HG03103 (cell line): ENCODE measurements at regions not wholly inside any gene's neighbourhood (a gene's known extent, or its start where the extent isn't known, plus 50 kb on each side); places are given as distances from the start of the nearest gene placed in this dataset.
"Not testable (repeated sequence)": the region's sequence is repeated elsewhere in the genome, so short reads cannot be mapped to it uniquely, and the experiment has no call there.

Experiments
- ATAC-seq: cut with Tn5 transposase; IDR thresholded peaks from one replicate; pipeline ENCODE4 v1.9.1; 2021; ENCODE audit warnings: low read depth; ENCODE audit not compliant: unreplicated experiment

DNA sequence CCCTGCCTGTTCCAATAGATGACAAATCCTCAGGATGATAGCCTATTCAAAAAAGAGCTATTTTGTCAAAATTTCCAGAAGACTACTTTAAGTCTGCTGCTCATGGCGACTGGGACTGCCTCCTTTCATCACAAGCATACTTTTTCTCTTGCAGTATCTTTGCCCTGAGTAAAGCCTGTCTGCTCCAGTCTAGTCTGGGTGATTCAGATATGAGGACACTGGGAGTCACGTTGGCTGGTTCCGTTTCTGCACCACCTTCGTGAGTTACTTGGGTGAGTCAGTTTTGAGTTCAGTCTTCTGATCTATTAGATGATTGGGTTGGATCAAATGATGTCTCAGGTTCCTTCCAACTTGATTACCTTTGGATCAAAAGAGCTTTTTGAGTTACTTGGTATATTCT is 301.3 kb upstream of the STXBP6 start:
- ATAC-seq = no peak

DNA sequence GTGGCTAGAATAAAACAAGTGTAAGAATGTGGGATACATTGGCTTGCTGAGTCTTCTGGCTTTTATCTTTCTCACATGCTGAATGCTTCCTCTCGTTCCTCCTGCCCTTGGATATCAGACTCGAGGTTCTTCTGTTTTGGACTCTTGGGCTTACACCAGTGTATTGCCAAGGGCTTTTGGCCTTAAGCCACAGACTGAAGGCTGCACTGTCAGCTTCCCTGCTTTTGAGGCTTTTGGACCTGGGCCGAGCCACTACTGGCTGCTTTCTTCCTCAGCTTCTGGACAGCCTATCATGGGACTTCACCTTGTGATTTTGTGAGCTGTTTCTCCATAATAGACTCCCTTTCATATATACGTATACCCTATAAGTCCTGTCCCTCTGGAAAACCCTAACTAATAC is 300.9 kb upstream of the STXBP6 start:
- no peak for ATAC-seq

DNA sequence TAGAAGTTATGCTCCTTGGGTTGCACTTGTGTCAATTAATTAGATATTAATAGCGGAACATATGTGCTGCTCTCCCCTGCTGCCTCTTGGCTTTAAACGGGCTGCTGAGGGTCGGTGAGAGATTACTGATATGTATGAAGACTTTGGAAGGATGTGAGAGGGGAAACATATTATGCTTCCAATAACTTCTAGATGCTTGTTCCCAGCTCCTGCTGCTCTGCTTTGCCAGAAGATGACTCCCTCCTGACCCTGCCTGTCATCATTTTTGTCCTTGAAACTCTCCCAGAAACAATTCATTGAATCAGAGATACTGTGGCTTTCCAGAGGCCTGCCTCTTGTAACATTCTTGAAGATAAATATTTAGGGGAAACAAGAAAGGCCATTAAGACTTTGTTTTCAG is 300.1 kb upstream of the STXBP6 start:
- ATAC-seq = no peak

DNA sequence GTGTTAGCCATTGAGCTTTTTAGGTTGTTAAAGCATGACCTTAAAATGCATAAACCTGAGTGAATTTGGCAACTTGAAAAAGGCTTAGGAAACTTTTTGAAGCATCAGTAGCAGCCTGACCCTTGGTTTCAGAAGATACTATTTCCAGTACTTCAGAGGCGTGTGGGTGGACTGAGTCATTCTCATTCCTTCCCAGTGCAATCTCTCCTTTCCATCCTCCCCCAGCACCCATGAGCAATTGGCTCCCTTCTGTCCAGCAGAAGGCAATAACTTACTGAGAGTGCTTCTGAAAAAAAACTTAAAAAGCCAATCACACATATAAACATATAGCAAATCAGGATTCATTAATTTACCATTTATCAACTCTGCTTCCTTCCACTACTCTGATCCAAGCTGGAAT is 299.3 kb upstream of the STXBP6 start:
- ATAC-seq = no peak

DNA sequence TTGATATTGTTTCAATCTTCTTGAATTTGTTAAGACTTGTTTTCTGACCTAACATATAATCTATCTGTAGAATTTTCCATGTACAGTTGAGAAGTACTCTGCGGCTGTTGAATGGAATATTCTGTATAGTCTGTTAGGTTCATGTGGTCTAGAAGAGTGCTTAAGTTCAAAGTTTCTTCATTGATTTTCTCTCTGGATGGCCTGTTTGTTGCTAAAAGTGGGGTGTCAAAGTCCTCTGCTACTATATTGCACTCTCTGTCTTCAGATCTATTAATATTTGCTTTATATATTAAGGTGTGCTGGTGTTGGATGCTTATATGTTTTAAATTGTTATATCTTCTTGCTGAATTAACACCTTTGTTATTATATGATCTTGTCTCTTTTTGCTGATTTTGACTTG is 290.9 kb upstream of the STXBP6 start:
- ATAC-seq = no peak

DNA sequence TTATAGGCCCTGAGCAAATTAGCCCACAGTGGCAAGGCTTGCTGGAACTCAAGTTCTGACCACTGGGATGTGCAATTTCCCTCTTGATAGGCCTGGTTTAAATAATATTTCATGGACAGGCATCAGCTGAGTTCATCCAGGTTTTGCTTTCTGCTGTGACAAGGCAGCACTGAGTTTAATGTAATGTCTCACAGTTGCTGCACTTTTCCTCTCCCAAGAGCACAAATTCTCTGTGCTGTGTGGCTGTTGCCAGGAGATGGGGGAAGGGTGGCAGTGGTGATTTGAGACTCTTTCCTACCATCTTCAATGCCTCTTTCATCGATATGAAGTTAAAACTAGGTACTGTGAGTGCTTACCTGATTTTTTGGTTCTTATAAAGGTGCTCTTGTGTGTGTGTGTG is 272.8 kb upstream of the STXBP6 start:
- no peak for ATAC-seq

DNA sequence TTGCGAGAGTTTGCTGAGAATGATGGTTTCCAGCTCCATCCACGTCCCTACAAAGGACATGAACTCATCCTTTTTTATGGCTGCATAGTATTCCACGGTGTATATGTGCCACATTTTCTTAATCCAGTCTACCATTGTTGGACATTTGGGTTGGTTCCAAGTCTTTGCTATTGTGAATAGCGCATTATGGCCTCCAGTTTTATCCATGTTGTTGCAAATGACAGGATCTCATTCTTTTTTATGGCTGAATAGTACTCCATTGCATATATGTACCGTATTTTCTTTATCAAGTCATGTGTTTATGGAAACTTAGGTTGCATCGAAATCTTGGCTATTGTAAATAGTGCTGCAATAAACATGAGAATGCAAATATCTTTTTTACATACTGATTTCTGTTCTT is 266.1 kb upstream of the STXBP6 start:
- not testable (repeated sequence) for ATAC-seq

DNA sequence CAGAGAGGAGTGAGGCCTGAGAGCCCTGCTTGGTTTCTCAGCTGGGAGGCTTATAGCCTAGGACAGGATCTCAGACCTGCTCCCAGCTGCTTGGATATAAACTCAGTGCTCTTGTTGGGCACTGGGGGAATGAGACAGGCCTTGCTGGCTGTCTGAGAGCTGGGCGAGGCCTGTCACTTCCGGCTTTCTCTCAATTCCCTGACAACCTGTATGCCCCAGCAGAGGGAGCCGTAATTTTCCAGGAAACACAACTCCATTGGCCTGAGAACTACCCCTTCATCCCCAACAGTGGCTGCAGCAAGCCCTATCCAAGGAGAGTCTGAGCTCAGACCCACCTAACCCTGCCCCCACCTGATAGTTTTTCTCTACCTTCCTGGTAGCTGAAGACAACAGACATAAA is 258.3 kb upstream of the STXBP6 start:
- ATAC-seq = no peak

DNA sequence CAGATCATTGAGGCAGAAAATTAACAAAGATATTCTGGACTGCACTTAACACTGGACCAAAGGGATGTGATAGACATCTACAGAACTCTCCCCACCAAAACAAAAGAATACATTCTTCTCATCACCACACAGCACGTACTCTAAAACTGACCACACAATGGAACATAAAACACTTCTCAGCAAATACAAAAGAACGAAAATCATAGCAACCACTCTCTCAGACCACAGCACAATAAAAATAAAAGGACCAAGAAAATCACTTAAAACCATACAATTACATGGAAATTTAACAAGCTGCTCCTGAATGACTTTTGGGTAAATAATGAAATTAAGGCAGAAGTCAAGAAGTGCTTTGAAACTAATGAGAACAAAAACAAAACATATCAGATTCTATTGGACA is 254.0 kb upstream of the STXBP6 start:
- no peak for ATAC-seq

DNA sequence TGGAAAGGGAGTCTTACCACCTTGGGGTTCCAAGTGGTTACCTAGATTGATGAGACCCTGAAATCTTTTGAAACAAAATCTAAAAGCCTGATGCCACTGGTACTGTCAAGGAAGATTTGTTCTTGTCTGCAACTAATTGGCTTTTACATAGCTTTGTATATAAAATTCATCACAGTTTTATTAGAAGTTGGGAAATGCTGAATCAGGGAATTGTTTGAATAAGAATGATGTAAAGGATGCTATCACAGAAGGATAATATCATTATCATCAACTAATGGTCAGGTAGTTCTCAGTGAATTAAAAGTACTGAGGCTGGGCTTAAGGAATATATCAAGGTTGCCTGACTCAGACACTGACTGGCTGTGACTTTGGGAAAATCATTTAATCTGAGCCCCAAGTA is 248.3 kb upstream of the STXBP6 start:
- ATAC-seq = no peak

DNA sequence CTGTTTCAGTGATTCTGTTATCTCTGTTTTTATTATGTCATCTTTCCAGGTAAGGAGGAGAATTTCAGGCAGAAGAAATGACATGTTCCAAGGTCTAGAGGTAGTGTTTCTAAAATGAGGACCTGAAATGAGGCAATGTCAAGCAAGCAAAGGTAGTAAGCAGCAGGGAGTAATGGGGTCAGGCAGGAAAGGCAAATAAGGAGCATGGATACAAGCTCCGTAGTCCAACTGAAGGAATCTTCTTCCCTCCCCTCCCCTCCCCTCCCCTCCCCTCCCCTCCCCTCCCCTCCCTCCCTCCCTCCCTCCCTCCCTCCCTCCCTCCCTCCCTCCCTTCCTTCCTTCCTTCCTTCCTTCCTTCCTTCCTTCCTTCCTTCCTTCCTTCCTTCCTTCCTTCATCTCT is 240.2 kb upstream of the STXBP6 start:
- not testable (repeated sequence) for ATAC-seq

DNA sequence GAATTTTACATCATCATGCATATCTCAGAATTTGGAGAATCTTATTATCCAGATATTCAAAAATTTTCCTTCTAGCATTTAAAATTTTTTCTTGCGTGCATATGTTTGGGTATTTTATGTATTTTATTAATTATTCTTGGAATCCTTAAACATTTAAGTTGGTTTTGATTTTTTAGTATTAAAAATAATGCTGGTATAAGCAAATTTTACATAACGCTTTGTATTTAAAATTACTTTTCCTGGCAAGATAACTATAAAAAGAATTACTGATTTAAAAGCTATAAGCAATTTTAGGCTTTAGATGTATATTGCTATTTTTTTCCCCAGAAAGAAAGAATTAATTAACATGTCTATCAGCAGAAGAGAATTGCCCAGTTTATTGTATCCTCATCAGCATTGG is 224.6 kb upstream of the STXBP6 start:
- no peak for ATAC-seq

DNA sequence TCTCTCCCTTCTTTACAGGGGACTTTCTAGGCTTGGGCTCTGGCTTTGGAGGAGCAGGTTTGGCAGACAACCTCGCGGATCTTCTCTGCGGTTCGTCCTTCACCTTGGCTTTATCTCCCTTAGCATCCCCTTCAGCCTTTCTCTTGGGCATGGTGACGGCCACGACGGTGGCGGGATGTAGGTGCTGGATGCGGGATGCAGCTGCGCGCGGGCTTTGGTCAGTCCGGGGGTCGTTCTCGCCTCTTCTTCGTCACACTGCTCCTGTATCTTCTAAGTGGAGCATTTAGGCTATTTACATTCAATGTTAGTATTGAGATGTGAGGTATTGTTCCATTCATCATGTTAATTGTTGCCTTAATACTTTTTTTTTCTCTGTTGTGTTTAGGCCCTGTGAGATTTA is 217.2 kb upstream of the STXBP6 start:
- ATAC-seq = no peak

DNA sequence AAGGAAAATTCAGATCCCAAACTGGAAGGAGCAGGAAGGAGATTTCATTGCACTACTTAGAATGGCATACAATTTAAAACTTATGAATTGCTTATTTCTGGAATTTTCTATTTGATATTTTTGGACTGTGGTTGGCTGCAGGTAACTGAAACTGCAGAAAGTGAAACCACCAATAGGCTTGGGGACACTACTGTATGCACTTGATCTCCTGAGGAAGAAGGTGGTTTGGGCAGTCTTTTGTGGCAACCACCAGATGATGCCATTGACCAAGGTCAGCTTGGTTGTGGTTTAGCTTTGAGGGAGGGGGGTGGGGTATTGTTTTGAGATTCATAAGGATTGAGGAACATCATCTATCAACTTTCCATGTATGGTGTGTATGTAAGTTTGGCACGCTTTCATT is 209.5 kb upstream of the STXBP6 start:
- no peak for ATAC-seq

DNA sequence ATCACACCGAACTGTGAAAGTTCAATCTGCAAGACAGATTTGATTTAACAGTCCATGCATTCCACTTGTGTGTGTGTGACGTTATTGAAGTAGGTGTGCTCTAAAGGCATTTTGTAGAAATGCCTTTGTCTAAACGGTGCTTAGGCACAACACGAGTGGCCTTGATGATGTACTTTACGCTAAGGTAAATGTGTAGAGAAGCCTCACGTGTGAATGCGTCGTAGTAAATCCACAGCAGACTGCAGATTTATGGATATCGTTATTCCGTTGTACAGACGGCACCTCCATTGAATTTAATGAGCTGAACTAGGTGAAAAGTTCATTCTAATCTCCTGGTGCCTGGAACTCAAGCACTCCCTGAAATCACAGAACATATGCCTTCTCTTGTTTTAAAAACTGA is 202.8 kb upstream of the STXBP6 start:
- ATAC-seq = no peak

DNA sequence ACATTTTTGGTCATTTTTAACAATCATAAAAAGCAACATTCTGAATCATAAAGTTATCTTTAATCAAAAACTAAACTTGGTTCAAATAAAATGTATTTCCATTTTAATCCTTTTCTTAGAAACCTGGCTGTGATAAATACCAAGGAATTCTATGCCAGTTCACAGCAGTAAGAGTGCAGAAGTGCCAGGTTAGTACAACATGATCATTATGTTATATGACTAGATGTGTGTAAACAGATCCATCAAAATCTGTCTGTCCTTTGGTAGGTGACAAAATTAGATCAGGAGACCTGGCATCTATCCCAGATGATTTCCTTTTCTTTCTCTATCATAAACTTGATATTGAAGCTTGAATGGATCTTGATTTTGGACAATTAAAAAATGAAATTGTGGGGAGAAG is 200.6 kb upstream of the STXBP6 start:
- no peak for ATAC-seq

DNA sequence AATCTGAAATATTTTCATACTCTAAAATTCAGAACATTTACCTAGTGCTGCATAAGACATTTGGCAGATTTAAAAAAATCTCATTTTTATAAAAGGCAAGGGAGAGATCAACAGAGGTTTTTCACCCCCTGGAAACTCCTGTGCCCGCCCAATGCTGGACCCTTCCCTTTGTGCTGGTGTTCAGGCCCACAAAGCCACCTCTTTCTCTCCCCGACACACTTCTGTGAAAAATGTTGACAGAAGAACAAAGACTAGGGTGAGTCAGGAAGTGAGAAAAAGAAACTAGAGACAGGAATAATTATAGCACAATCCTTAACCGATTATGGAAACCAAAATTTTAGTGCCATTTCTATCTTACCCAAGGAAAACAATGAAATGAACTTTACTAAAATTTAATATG is 197.7 kb upstream of the STXBP6 start:
- no peak for ATAC-seq

DNA sequence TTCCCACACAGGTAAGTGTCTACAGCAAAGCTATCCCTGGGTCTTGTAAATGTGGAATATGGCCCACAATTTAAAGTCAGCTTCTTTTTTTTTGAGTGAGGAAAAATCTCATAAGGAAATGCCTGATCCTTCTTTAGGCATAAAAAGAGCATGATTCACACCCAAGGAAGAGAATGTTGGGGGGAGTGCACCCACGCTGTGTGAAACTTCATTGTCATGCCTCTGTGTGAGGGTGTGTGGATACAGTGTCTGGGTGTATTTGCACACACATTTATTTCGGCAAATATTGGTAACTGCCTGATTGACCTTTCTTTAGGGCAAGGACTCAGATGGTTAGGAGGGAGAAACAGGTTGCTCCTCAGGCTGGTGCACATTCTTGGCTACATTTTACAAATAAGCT is 196.8 kb upstream of the STXBP6 start:
- no peak for ATAC-seq

DNA sequence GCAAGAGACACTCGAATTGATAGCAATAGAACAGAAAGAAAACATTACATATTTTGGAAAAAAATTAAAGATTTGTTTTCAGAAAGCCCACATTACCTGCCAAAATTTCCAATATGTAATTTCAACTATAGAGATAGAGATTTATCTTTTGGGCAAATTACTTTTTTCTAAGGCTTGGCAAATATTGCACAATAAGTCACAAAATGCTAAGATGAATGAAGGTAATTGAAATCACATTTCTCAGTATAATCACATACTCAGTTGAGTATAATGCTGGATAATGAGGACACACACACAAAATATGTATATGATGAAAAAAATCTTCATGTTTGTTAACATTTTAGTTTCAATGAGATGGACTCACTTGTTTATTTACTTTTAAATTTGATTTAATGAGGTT is 189.2 kb upstream of the STXBP6 start:
- no peak for ATAC-seq

DNA sequence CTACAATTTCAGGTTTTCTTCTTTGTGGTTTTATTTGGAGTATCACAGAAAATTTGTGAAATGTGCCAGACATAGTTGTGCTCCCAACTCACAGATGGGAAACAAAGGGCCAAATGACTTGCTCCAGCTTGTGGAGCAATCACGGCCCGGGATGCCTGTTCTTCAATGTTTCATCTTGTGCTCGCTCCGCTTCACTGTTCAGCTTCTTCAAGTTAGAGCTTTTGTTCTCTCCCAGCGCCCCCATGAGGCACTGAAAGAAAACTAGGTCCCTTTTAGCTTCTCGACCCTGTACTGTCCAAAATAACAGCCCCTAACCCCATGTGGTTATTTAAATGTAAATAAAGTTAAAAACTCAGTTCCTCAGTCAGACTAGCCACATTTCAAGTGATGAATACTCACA is 187.9 kb upstream of the STXBP6 start:
- no peak for ATAC-seq

DNA sequence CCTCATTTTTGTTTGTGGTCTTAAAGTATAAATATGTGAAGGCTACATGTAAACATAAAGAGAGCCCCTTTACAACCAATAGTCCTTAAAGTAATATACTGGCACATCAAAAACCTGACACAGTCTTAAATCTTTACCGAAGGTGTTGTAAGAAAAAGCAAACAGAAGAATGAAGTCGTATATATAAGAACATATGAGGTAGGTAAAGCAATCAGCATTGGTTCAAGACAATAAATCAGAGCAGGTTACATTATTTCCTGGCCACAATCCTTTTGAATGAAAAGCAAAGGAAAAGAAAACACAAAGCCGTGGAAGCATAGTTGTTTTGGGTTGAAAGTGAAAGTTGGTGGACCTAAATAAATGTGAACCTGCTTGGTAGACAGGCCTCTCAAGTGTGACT is 183.7 kb upstream of the STXBP6 start:
- no peak for ATAC-seq

DNA sequence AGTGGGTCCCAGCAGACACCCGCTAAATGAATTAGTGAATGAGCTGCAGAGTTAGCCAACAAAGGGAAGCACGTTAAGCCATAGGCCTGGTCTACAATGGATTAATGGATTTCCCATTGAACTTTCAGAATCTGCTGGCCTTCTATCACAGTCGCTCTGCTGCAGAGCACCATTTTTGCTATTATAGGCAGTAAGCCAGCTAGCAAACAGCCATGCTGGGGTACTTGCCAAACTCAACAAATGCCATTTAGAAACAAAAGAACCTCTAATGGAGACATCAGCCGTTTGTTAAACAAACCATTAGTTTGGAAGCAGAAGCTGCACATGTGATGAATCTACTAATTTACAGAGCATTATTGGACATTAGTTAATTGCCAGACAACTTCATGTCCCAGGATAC is 181.1 kb upstream of the STXBP6 start:
- ATAC-seq = no peak

DNA sequence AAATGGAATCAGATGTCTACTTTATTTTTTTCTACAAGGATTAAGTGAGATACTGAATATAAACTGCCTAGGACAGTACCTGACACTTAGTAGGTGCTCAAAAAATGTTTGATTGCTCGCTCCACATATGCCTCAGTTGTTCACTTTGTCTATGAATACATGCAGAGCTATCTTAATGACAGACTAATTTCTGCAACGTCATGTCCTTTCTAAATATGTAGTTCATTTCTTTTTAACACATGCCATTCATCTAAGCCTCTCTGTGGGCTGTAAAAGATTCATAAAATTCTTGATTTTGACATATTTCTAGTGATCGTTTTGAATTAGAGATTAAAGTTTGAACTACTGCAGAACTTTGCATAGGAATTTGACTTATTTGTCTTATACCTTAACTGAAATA is 176.3 kb upstream of the STXBP6 start:
- no peak for ATAC-seq

DNA sequence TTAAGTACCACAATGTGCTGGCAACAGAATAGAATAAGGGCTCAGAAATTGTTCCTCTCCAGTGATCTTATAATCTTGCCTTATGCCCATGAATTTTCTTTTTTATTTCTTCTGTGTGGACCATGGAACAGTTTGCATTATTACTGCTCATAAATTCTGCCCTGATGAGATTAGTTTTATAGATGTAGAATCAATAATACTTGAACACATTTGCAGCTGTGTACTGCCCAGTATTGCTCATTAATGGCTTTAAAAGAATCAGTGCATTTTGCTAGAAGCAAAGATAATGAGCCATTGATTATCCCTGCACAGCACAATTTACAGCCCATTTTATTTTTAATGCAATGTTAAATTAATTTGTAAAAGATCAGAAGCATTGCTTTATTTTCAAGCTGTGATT is 172.3 kb upstream of the STXBP6 start:
- ATAC-seq = no peak
